Glomerular endothelial cell (primary cell): ENCODE measurements at regions not wholly inside any gene's neighbourhood (a gene's known extent, or its start where the extent isn't known, plus 50 kb on each side); places are given as distances from the start of the nearest gene placed in this dataset.
"Not testable (repeated sequence)": the region's sequence is repeated elsewhere in the genome, so short reads cannot be mapped to it uniquely, and the experiment has no call there.

Experiments
- DNase-seq: peaks from one replicate; pipeline ENCODE4 v3.0.0-alpha.2; 2011; ENCODE audit warnings: low read depth, low spot score; ENCODE audit errors: extremely low read depth

- not testable (repeated sequence) for DNase-seq
These were observed 66.5 kb upstream of the IKBKE start for GRCh38 chr1:206403612-206404307.

- DNase-seq = not testable (repeated sequence)
These were observed 65.8 kb upstream of the IKBKE start for GRCh38 chr1:206404309-206405027.

- DNase-seq = not testable (repeated sequence)
These were observed 65.0 kb upstream of the IKBKE start for GRCh38 chr1:206405282-206405681.

- DNase-seq = not testable (repeated sequence)
These were observed 61.6 kb upstream of the IKBKE start for GRCh38 chr1:206408371-206409288.

GRCh38 chr1:206411321-206411720, 59.0 kb upstream of the IKBKE start:
- no peak for DNase-seq

GRCh38 chr1:206415942-206416341, 54.3 kb upstream of the IKBKE start:
- no peak for DNase-seq

- no peak for DNase-seq
These were observed 52.3 kb upstream of the IKBKE start for GRCh38 chr1:206417774-206418614.

GRCh38 chr1:206419250-206419649, 51.0 kb upstream of the IKBKE start:
- DNase-seq = no peak

- DNase-seq = no peak
These were observed 50.5 kb upstream of the IKBKE start for GRCh38 chr1:206419783-206420182.

GRCh38 chr1:206420471-206420870, 49.8 kb upstream of the IKBKE start:
- no peak for DNase-seq
